HG03571 (cell line): ENCODE measurements at regions not wholly inside any gene's neighbourhood (a gene's known extent, or its start where the extent isn't known, plus 50 kb on each side); places are given as distances from the start of the nearest gene placed in this dataset.

ENCODE experiments used
- ATAC-seq: cut with Tn5 transposase; IDR thresholded peaks from one replicate; pipeline ENCODE4 v1.9.1; 2021; ENCODE audit not compliant: unreplicated experiment

DNA sequence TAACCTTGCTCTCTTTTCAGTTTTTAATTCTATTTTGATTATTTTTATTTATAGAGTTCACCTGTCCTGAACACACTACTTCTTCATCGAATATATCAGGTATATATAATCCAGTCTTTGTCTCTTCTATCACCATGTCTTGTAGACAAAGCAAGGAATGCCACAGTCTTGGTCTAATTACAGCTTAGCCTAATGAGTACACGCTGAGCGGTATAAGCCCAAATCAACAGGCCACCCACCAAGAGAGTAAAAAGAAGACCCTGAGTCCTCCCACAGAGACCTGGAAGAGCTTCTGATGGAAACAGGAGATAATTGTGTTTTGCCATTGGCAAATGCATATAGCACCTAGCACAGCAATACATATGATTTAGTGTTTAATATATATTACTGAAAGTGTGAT lies 68.7 kb upstream of the TCF21 start:
- no peak for ATAC-seq

GRCh38 chr6:133827766-133828165 lies 61.1 kb upstream of the TCF21 start:
- ATAC-seq: no peak

DNA sequence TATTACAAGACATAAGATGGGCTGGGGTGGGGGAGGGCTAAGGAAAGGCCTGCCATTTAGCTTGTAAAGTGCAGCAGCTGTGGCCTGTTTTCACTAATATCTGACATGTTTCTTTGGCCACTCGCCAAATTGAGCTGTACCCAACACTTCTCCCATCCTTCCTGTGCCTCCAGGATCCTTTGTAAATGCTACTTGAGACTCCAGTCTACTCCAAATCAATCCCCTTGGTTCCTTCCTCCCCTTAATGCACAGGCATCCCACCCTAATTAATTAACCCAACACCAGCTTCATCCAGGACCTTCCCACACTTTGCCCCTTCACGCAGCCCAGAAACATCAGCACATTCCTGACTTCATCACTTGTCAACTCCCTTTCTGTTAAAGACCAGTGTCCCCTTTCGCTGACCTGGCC lies 55.0 kb upstream of the TCF21 start:
- no peak for ATAC-seq

DNA sequence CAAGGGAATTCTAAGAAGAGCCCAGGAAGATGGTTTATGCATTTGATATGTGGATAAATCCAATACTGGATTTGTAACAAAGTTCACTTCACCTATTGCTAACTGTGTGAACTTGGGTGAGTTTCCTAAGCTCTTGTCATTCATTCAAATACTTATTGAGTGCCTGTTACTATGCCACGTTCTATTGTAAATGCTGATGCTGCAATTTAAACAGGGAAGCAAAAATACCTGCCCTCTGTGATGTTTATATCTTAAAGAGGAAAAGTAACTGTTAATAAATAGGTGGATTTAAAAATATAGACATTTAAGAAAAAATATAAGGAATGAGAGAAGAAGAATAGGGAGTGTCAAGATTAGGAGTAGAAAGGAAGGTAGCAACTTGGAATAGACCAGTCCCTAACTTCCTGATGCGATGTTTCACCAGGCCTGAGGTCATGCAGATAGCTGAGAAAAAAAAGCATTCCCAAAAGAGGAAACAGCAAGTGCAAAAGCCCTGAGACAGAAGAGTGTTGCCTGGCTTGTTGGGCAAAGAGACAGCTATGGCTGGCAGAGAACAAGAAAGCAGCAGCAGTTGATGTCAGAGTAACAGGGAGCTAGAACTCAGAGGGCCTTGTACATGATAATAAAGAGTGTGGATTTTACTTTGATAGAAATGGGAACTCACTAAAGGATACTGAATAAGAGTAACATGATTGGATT lies 54.3 kb upstream of the TCF21 start:
- ATAC-seq: no peak

DNA sequence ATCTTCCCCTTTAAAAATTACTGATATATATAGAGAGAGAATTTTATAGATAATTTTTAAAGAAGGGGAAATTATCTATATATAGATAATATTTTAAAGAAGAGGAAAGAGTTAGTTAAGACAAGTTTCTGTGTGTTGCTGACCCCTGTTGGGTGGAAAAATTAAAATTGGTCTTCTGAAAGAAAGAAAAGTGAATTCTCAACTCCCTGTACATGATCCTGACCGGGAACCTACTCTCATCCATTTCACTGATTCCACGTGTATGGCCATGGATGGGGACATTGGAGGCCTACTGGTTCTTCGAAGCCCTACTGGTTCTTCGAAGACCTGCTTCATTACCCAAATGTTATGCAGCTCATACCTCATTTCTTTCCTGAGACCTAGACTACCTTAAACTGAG lies 53.0 kb upstream of the TCF21 start:
- ATAC-seq: no peak

DNA sequence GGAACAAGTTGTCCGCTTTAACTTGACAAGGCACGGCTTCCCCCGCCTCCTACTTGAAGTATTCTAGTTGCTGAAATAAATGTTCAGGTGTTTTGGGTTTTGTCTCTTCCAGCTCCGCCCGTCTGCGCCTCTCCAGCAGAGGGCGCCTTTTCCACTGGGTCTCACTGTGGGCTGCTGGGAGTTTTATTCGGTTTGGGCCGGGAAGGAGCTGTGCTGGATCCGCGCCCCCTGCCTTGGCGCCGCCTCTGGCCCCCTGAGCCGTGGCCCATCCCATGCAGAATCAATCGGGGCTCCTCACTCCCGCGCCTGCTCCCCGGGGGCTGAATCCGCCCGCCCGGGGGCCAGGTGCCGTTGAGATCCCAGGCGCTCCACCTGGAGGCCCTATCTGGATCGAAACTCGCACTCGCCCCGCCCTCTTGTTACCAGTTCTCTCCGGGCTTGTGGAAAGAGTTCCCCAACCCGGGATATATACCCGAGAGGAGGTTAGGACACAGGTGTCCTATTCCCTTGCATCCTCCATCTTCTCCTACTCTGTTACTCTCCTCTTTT lies 51.0 kb upstream of the TCF21 start:
- ATAC-seq: peak; percentile 72
